IMR-90 (cell line): ENCODE measurements at regions not wholly inside any gene's neighbourhood (a gene's known extent, or its start where the extent isn't known, plus 50 kb on each side); places are given as distances from the start of the nearest gene placed in this dataset.

Source experiments
- BHLHE40 ChIP-seq: fragments of 150-350 bp; IDR thresholded peaks from 2 replicates; pipeline ENCODE4 v1.6.1; 2016; ENCODE audit warnings: mild to moderate bottlenecking, low read depth, low read length
- CEBPB ChIP-seq: IDR thresholded peaks from 2 replicates; pipeline ENCODE4 v1.6.1; 2012; ENCODE audit warnings: low read depth, low read length, improper control_type of control experiment
- CHD1 ChIP-seq: IDR thresholded peaks from 2 replicates; pipeline ENCODE4 v1.6.1; 2012; ENCODE audit warnings: low read depth, low read length, improper control_type of control experiment
- CTCF ChIP-seq: conservative IDR thresholded peaks from 2 replicates; pipeline ENCODE4 v1.5.1; 2012; ENCODE audit warnings: mild to moderate bottlenecking, low read depth, low read length, improper control_type of control experiment
- FOS ChIP-seq: fragments of 150-350 bp; IDR thresholded peaks from 2 replicates; pipeline ENCODE4 v1.6.1; 2016; ENCODE audit warnings: low read depth, low read length
- MAFK ChIP-seq: IDR thresholded peaks from 2 replicates; pipeline ENCODE4 v1.6.1; 2012; ENCODE audit warnings: low read depth, low read length, improper control_type of control experiment
- MAZ ChIP-seq: IDR thresholded peaks from 2 replicates; pipeline ENCODE4 v1.6.1; 2012; ENCODE audit warnings: low read depth, mild to moderate bottlenecking, low read length, improper control_type of control experiment, moderate library complexity, borderline replicate concordance
- NFE2L2 ChIP-seq: fragments of 150-350 bp; IDR thresholded peaks from 2 replicates; pipeline ENCODE4 v1.6.1; 2016; ENCODE audit warnings: low read depth, mild to moderate bottlenecking, low read length
- POLR2A ChIP-seq: IDR thresholded peaks from 2 replicates; pipeline ENCODE4 v1.6.1; 2012; ENCODE audit warnings: mild to moderate bottlenecking, low read depth, low read length
- RAD21 ChIP-seq: IDR thresholded peaks from 2 replicates; pipeline ENCODE4 v1.6.1; 2012; ENCODE audit warnings: low read length, improper control_type of control experiment
- RCOR1 ChIP-seq: IDR thresholded peaks from 2 replicates; pipeline ENCODE4 v1.6.1; 2012; ENCODE audit warnings: mild to moderate bottlenecking, low read length, improper control_type of control experiment; ENCODE audit not compliant: insufficient replicate concordance
- RFX5 ChIP-seq: IDR thresholded peaks from 2 replicates; pipeline ENCODE4 v1.8.0; 2012; ENCODE audit warnings: low read depth, mild to moderate bottlenecking, low read length, moderate library complexity
- SMC3 ChIP-seq: fragments of 150-350 bp; IDR thresholded peaks from 2 replicates; pipeline ENCODE4 v1.6.1; 2016; ENCODE audit warnings: low read depth, mild to moderate bottlenecking, antibody characterized with exemption, low read length, moderate library complexity
- USF2 ChIP-seq: fragments of 150-350 bp; IDR thresholded peaks from 2 replicates; pipeline ENCODE4 v1.6.1; 2017; ENCODE audit warnings: mild to moderate bottlenecking, antibody characterized with exemption, low read length, low read depth

GRCh38 chr20:40443753-40444152 is 245.3 kb downstream of the MAFB start:
- TF ChIP-seq FOS (no peak), CTCF (no peak), RAD21 (no peak), POLR2A (no peak), USF2 (no peak), CHD1 (no peak), RCOR1 (no peak), MAZ (no peak), CEBPB (no peak), NFE2L2 (no peak), RFX5 (no peak), SMC3 (no peak), MAFK (no peak), BHLHE40 (no peak)
